ENCODE measurements at regions not wholly inside any gene's neighbourhood (a gene's known extent, or its start where the extent isn't known, plus 50 kb on each side); places are given as distances from the start of the nearest gene placed in this dataset.

DNA sequence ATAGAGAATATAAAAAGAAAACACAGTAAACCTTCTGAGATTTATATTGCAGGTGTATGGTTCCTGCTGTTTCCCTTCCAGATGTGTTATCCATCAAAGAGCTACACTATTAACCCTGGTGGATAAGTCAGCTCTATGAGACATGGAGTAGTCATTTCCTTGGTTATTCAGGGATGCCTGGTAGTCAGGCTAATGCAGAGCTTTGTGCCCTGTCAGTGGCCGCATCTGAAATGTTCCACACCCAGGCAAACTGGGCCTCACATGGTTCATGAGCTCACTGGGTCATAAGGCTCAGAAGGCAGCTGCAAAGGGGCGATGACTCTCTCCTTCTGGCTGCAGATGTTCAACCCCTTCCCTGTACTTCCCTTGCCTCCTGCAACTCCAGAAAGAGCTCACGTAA lies 473.6 kb downstream of the EPHA7 start:
- DNase-seq (ENCODE audit: low spot score): no peak

DNA sequence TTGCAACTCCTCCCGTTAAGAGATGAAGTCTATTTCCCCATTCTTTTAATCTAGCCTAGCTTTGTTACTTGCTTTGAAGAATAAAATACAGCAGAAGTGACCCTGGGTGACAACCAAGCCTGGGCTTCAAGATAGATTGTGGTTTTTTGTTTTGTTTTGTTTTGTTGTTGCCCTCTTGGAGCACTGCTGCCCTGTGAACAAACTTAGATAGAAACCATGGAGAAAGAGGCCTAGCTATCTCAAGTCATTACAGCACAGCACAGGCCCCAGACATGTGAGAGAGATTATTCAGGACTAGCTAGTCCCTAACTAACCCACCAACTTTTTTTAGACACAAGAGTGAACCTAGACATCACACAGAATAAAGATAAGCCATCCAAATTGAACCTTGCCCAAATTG lies 475.2 kb downstream of the EPHA7 start:
- DNase-seq (ENCODE audit: low spot score): no peak

DNA sequence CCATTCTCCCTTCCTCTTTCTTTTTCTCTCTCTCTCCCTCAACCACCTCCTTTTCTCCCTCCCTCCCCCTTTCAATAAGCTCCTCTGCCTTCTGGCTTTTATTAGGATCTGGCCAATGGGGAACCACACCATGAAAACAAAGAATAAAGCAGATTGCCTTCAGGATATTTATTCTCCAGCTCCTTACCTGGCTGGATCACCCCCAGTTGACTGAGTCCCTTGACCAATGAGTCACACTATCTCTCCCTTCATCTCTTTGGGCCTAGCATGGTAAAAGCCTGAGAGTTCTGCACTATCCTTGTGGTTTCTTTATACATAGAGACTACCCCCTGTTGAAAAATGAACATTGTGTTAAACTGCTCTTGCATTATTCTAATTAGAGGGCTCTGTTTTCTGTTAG lies 476.8 kb downstream of the EPHA7 start:
- DNase-seq (ENCODE audit: low spot score): no peak

DNA sequence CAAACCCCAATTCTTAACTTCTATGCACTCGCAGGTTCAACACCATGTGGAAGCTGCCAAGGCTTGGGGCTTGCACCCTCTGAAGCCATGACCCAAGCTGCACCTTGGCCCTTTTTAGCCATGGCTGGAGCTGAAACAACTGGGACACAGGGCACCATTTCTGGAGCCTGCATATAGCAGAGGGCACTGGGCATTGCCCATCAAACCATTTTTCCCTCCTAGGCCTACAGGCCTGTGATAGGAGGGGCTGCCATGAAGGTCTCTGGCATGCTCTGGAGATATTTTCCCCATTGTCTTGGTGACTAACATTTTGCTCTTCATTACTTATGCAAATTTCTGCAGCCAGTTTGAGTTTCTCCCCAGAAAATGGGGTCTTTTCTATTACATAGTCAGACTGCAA lies 484.7 kb downstream of the EPHA7 start:
- DNase-seq (ENCODE audit: low spot score): no peak

DNA sequence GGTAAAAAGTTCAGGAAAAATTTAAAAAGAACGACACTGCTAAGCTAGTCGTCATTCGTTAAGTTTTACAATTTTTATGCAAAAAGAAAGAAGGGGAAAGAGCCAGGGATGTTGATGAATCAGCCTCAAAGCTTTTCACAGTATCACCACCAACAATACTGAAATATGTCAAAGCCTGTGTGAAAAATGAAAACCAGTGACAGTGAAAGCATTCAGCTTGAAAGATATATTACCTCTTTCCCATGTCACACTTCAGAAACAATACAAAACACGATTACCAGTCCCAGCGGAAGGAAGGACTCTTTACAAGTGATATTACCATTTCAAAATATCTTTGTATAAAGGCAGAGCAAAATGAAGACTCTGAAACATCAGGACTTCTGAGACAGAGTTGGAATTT lies 489.2 kb downstream of the EPHA7 start:
- no peak for DNase-seq (ENCODE audit: low spot score)

DNA sequence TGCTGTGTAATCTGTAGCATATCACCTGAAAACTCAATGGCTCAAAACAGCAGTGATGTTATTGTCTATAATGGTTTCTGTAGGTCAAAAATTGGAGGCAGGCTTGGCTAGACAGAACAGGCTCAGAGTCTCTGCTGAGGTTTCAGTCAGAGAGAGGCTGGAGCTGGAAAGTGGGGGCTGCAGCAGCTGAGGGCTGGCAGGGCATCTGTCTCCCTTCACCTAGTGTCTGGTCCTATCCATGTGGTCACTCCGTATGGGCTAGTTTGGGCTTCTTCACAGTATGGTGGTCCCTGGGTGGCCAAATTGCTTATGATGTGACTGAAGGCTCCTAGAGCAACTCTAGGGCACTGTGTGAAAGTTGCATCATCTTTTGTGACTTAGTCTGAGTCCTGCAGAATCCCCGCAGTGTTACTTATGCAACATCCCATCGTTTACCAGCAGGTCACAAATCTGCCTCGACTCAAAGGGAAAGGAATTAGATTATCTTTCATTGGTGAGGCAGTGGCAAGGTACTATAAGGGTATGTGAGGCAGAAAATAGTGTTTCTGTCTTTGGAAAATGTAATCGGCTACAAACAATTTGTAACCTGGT lies 497.0 kb downstream of the EPHA7 start:
- DNase-seq (ENCODE audit: low spot score): no peak

DNA sequence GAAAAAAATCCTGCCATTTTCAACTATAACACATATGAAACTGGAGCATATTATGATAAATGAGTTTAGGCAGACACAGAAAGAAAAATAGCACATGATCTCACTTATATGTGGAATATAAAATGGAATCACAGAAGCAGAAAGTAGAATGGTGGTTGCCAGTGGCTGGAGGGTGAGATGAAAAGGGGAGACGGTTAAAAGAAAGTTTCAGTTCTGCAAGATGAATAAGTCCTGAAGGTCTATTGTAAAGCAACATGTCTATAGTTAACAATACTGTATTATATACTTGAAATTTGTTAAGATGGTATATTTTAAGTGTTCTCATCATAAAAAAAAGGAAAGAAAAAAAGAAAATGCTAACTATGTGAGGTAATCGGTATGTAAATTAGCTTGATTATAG lies 503.9 kb downstream of the EPHA7 start:
- DNase-seq (ENCODE audit: low spot score): no peak

DNA sequence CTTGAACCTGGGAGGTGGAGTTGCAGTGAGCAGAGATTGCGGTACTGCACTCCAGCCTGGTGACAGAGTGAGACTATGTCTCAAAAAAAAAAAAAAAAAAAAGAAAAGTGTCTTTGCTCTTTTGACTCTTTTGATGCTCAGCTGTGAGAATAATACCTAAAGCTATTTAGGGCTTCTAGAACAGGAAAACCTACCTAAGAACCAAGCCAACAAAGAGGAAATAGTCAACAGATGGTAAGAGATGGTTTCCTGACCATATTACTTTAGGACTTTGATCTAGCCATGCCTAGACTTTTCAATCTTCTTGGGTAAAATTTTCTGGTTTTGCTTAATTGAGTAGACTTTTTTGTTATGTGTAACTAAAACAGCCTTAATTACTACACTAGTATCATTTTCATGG lies 508.1 kb downstream of the EPHA7 start:
- no peak for DNase-seq (ENCODE audit: low spot score)

DNA sequence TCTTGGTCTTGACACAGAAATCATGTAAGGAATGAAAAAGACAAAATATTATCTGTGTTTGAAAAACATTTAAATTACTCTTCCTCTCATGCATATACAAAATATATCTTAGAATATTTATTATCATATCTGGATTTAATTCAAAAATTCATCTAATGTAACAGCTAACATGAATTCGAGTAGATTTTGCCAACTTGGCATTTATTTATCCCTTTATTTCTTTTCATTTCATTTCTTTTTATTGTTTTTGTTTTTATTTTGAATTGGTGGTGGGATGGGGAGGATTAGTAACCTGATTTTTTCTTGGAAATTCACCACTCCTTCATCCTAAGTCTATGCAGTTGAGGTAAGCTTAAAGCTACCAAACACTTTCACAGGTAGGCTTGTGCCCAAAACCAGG lies 508.7 kb downstream of the EPHA7 start:
- no peak for DNase-seq (ENCODE audit: low spot score)

DNA sequence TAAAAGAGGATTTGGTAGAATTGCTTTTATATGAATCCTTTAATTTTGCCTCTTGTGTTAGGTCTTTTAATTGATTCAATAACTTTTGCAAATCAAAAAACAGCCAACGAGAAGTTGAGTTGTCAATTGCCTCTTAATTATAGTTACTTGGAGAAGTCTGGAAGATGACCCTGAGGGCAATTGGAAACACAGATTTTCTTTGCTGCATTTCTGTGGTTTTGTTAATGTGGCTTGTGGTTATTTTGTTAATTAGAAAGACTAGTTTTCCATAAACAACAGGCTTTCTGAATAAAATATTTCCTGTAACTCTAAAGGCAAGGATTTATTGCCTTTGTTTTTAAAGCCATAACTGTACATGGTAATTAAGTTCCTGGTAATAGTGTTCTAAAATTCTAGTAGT lies 513.0 kb downstream of the EPHA7 start:
- DNase-seq (ENCODE audit: low spot score): no peak

DNA sequence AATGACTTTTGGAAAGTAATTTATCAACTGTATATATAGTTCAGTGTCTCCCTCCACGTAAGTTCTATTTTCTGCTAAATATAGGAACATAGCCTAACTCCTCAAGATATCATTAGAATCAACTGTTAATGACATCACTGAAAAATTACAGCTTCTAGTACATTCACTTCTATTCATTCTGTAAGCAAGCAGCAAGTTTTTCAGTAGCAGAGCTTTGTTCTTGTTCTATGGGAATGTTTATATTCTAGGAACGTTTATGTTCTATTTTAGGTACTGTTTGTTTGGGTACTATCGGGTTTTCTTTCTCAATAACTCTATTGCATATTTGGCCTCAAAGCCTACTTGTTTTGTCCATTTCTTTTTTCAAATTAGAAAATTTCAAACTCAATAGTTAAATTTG lies 525.6 kb downstream of the EPHA7 start:
- DNase-seq (ENCODE audit: low spot score): no peak

DNA sequence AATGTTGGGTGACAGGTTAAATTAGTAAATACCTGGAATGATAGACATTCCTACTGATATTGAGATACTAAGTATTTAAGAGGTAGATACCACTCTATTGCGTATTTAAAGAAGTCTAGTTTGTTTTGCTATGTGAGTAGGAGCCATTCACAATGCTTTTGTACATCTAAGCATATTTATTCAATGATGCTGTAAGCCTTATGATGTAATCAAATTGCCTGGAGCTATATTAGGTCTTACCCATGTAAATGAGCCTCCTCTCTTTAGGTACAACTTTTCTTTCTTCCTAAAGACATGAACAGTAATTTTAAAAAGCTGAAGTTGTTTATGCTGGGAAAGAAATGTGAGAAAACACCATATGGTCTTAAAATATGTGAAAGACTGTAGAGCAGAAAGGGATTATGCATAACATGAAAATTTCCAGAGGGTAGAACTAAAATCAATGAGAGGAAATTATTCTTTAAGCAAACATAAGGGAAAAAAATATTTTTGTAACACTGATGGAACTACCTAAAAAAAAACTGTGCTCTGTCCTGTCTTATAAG lies 526.7 kb downstream of the EPHA7 start:
- no peak for DNase-seq (ENCODE audit: low spot score)

DNA sequence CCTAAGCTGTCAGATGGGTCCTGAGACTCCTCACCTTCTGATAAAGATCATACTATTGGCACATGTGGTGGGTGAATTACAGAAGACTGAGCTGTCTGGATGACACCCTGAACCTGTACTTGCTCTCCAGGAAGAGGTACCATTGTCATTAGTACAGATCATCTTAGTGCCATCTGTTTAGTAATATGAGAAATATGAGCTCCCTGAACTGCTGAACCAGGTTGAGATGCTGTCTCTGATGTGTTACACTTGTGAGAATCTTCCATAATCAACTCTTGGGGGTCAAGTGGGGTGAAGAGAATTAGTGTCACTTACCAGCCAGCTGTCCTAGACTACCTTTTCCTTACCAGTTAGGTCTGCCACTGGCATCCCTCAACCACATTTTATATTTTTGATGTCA lies 531.0 kb downstream of the EPHA7 start:
- no peak for DNase-seq (ENCODE audit: low spot score)

DNA sequence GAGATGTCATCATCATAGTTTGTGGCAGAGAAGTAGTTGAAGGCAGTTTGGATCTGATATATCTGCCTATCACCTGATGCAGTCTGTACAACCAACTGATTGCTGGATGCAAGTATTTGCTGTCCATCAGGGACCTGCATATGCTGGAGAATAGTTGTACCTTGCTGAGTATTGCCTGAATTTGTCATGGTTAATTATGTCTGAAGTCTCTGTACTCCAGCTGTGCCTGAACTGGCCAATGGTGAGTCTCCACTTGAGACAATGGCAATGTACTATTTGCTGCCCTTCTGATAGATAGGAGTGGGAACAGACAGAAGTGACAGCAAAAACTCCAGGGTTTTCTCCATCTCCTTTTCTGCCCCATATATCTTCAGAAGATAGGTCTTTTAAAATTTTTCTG lies 531.5 kb downstream of the EPHA7 start:
- no peak for DNase-seq (ENCODE audit: low spot score)

DNA sequence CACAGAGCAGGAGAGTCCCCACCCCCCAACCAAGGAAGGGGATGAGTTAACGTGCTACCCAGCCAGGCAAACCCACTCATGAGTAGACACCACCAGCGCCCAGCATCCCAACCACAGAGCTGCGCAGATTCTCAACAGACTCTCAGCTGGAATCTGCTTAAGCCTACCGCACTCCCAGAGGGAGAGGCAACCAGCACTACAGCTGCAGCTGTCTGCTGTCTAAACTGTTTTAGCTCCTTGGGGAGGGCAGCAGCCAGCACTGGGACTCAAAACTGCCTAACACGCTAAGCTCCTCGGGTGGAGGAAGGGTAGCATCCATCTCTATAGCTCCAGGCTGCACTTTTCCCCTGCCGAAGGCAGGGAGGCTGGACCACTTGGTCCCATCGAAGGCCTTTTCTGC lies 539.8 kb downstream of the EPHA7 start:
- DNase-seq (ENCODE audit: low spot score): no peak

DNA sequence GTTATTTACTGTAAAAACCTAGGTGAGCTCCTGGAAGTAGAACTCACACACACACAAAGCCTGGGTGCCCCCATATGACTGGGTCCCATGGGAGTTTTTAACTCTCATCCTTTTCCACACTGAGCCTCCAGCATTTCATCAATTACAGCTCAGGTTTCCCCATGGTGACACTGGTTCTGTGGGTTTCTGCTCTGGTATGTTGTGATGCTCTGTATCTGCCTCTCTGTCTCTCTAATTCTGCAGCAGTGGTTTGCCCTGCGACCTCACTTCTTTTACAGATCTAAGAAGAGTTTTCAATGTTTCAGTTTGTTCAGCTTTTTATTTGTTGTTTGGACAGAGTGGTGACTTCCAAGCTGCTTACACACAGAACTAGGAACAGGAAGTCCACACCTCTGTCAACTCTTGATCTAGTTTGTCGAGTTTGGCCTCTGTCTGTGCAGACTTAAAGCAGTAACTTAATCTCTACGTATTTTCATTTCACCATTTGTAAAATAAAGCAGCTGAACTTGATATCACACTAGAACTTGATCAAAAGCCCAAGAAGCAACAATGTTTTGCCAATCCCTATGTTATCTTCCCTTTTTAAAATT lies 554.3 kb downstream of the EPHA7 start:
- DNase-seq (ENCODE audit: low spot score): no peak

DNA sequence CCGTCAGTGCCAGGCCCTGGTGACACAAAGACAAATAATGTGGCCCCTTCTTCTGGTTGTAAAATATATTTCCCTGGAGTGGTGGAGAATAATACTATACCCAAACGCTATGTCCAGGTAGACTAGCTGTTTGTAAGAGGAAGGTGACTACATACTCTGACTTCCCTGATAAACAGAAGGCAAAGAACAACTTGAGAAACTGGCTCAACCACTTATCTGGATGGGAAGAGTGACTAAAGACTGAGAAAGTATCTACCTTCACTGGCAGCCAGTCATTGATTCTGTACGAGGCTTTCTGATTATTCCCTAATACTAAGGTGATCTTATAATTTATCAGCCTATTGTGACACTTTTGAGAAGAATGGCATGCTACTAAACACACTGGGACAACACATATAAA lies 569.7 kb downstream of the EPHA7 start:
- DNase-seq (ENCODE audit: low spot score): no peak

DNA sequence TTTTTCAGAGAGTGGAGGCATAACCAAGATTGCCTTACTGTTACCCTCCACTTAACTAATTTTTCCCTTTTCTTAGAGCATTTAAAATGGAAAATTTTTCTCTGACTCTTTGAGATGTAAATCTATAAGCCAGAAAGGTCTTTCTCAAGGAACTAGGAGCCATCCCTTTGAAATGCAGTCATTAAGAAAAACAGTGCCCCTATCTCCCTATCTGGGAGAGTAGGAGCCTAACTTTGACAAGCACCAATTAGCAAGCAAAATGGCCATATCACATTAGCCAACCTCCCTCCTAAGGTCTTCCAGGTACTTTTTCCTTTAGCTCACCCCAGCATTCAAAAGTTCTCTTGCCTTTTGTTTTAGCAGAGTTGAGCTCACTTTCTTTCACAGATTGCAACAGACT lies 570.5 kb downstream of the EPHA7 start:
- DNase-seq (ENCODE audit: low spot score): no peak

DNA sequence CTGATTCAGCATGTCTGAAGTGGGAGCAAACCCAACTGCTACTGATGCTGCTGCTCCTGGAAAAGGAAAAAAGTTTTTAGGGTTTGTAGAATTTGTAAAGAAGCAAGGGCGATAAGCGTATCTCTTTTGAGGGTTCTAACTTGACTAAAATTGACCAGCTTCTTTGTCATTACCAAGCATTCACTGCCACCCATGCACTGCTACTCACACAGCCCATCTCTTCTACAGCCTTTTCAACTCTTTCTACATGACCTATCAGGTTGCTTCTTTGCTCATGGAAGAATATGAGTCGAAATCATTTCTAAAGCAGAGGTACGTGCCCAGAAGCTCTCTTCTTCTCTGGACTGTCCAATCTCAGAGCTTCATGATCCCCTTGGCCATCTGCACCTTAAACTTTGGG lies 570.9 kb downstream of the EPHA7 start:
- no peak for DNase-seq (ENCODE audit: low spot score)

DNA sequence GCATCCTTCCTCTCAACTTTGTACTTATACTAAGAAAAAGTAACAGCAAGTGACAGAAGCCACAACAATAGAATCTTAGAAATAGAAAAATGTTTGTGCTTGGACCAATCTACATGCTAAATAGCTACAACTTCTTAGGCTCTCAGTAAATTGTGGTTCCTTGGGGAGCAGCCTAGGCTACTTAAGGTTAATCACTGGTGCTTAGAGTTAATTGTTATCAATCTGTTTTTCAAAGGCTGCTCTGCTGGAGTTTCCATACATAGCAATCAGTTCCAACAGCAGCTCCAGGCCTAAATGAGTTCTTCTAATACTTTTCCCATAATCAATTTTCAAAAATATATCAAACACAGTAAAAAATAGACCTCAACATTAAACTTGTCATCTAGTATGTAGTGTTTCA lies 571.4 kb downstream of the EPHA7 start:
- no peak for DNase-seq (ENCODE audit: low spot score)

DNA sequence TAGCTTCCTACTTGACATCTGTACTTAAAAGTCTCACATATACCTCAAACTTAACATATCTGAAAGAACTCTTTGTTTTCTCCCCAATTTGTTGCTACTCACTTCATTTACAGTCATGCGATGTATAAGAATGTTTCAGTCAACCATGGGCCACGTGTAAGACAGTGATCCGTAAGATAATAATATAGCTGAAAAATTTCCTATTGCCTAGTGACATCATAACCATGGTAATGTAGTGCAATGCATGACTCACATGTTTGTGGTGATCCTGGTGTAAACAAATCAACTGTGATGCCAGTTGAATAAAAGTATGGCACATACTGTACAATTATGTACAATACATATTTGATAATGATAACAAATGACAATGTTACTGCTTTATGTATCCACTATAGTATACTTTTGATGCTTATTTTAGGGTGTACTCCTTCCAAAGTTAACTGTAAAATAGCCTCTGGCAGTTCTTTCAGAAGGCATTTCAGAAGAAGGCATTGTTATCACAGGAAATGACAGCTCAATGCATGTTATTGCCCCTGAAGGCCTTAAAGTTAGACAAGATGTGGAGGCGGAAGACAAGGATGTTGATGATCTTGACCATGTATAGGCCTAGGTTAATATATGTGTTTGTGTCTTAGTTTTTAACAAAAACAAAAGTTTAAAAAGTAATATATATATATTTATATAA lies 579.0 kb downstream of the EPHA7 start:
- no peak for DNase-seq (ENCODE audit: low spot score)

DNA sequence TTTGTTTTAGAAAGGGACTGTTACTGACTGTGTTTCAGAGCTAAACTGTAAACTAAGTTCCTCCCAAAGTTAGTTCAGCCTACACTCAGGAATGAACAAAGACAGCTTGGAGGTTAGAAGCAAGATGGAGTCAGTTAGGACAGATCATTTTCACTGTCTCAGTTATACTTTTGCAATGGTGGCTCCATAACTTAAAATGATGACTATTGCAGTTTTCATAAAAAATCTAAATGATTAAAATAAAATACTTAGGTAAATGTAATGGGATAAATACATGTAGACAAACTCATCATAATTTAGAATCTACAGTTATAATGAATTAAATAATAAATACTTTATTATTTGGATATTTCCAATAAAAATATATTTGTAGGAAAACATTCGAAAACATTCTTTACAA lies 590.6 kb downstream of the EPHA7 start:
- no peak for DNase-seq (ENCODE audit: low spot score)

DNA sequence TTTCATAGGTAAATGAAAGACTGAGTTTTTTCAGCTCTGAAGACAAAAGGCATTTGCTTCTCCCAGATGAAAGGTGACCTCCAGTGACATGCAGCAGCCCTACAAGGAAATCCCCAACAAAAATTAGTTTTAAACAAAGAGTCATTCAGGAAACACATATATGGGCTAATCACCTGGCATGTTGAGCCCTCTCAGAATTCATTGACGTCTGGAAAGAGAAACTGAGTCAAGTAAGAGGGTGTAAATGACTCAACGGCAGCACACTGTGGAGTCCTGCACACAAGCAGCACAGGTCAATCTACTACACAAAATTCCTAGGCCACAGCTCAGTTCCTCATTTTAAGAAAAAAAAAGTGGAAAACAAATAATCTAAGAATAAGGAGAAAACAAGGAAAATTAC lies 592.3 kb downstream of the EPHA7 start:
- DNase-seq (ENCODE audit: low spot score): no peak

DNA sequence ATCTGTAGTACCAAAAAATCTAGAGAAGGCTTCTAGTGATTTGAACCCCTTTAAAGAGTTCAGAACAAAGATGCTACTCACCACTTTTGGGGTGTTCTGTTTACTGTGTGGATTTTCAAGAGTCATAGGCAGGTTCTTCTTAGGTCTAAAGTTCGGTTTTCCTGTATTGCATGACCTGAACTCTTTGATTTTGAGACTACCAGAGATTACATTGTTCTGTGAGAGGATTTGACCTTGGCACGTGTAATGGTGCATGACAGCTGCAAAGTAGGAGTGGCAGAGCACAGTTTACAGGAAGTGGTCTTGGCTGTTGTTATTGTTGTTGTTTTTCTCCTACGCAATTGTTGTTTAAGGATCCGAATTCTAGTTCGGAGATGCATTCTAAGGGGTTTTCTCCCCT lies 592.7 kb downstream of the EPHA7 start:
- no peak for DNase-seq (ENCODE audit: low spot score)
